ENCODE measurements at regions not wholly inside any gene's neighbourhood (a gene's known extent, or its start where the extent isn't known, plus 50 kb on each side); places are given as distances from the start of the nearest gene placed in this dataset.

DNA sequence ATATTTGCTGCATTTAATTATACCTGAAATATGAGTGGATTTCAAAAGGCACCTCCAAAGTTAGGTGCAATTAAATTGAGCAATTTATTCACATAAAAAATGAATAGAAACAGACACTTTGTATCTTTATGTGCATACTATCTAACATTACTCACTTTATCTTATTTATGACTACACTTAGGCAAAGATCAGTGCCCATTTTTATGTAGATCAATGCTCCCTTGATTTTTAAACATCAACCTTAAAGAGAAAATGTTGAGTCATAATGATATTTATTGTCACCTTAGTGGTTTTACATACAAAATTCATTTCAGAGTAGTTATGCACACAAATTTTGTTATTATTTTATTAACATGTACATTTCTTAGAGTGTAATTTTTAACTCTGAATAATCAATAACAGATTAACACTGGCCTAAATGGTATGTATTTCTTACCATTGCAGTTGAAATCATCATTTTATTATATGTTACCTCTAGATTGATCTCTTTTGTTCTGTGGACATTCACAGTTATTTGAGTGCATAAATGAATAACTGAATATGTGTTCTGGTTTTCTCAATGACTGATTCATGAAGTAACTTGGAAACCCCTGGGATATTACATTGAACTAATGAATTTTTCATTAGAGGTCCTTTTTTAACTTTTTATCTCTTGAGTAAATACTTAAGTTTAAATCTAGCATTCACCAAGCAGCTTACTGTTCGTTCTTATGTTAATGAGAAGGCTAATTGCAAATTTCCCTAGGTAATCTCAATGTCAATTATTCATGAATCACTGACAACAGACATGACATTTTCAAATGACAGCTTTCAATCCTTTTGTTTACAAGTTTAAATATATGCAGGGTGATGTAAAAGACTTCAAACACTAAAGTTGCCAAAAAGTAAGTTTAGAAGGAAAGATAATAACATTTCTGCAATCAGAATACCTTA lies 1182.0 kb upstream of the PABPC4L start:
- TF ChIP-seq POLR2A (IDR thresholded peaks at IDR 0.05; ENCODE audit: low read depth, low read length) = no peak
- TF ChIP-seq, protein P1, sequence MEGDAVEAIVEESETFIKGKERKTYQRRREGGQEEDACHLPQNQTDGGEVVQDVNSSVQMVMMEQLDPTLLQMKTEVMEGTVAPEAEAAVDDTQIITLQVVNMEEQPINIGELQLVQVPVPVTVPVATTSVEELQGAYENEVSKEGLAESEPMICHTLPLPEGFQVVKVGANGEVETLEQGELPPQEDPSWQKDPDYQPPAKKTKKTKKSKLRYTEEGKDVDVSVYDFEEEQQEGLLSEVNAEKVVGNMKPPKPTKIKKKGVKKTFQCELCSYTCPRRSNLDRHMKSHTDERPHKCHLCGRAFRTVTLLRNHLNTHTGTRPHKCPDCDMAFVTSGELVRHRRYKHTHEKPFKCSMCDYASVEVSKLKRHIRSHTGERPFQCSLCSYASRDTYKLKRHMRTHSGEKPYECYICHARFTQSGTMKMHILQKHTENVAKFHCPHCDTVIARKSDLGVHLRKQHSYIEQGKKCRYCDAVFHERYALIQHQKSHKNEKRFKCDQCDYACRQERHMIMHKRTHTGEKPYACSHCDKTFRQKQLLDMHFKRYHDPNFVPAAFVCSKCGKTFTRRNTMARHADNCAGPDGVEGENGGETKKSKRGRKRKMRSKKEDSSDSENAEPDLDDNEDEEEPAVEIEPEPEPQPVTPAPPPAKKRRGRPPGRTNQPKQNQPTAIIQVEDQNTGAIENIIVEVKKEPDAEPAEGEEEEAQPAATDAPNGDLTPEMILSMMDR (IDR thresholded peaks at IDR 0.05; ENCODE audit: extremely low read depth in 1 of 2, insufficient read depth in 1 of 2, low read depth in 1 of 2, low read length in 2 of 2) = no peak
- TF ChIP-seq POLR2AphosphoS5 (IDR thresholded peaks at IDR 0.05; ENCODE audit: insufficient read depth, low read depth, low read length) = no peak
- TF ChIP-seq EZH2 (IDR thresholded peaks at IDR 0.05; ENCODE audit: borderline replicate concordance, low read depth, low read length, severe bottlenecking) = no peak
